ENCODE measurements at regions not wholly inside any gene's neighbourhood (a gene's known extent, or its start where the extent isn't known, plus 50 kb on each side); places are given as distances from the start of the nearest gene placed in this dataset.

DNA sequence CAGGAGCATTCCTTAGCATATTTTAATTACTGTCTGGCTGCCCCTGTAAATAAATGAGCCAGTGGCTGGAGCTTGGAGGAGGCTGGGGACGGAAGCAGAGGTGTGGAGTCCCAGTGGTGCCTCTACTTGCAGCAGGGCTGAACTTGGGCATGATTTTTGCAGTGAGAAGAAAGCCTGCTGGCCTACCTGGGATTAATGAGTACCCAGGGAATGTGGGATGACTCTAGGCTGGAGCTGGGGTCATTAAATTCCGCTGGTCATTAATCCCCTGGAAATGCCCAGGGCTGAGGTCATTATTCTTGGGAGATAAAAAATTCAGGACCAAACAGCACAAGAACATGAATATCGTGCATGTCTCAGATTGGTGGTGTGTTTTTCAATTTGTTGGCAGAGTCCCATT, 753.3 kb downstream of the VRK1 start:
- H3K4me2 ChIP-seq (ENCODE audit: low read depth, low read length), result no peak overlapping the region
- no peaks in the 10 kb centered on the region for H3K27me3 ChIP-seq (ENCODE audit: control insufficient read depth in 1 of 2, insufficient read depth in 2 of 2, low read length in 2 of 2)
- H3K9ac ChIP-seq (ENCODE audit: insufficient read depth, low read depth, low read length), result no peak overlapping the region
- FAIRE-seq (no peak), DNase-seq (ENCODE audit: low spot score) (no peak), ATAC-seq (no peak)
- no peaks in the 10 kb centered on the region for H3K79me2 ChIP-seq (ENCODE audit: insufficient read depth, low read length)
- no peaks in the 10 kb centered on the region for H3K4me1 ChIP-seq (ENCODE audit: insufficient read depth, low read length)
- no peak overlapping the region for H3K27ac ChIP-seq (ENCODE audit: extremely low read length, insufficient read depth, low read length)
- H4K20me1 ChIP-seq (ENCODE audit: insufficient read depth, low read length), result no peaks in the 10 kb centered on the region
- ChIA-PET CTCF (ENCODE audit: low intra/inter-chr PET ratio, low total read pairs) (no interaction called here), POLR2A (no interaction called here)
- in situ Hi-C loops (cut with HindIII; ENCODE audit: extremely low pct_ligation_motif_present, low pct_unique_long_range_greater_than_20kb) (no loop called here), intact Hi-C loops (cut with micrococcal nuclease; ENCODE audit: unreplicated experiment) (no loop called here)
- no peaks in the 10 kb centered on the region for H3K36me3 ChIP-seq (replicated peaks in 1 of 2; ENCODE audit: control insufficient read depth in 1 of 2, insufficient read depth in 2 of 2, low read length in 2 of 2)
- BruUV-seq (replicated peaks), result no TSS peak
- H3K4me3 ChIP-seq (replicated peaks in 1 of 3; ENCODE audit: insufficient read depth in 1 of 3, low read depth in 2 of 3, low read length in 3 of 3), result no peak overlapping the region
- peaks cover 52% of the 10 kb centered on the region for H3K9me3 ChIP-seq (ENCODE audit: low read length)
- no peak overlapping the region for H2AFZ ChIP-seq (ENCODE audit: low read length)
- 17% methylated on average over 2 of the region's 3 CpGs for WGBS (ENCODE audit: low lambda C conversion rate)
- TF ChIP-seq, protein P1, sequence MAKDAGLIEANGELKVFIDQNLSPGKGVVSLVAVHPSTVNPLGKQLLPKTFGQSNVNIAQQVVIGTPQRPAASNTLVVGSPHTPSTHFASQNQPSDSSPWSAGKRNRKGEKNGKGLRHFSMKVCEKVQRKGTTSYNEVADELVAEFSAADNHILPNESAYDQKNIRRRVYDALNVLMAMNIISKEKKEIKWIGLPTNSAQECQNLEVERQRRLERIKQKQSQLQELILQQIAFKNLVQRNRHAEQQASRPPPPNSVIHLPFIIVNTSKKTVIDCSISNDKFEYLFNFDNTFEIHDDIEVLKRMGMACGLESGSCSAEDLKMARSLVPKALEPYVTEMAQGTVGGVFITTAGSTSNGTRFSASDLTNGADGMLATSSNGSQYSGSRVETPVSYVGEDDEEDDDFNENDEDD (CRISPR knock-in tag; IDR thresholded peaks at IDR 0.05; ENCODE audit: borderline replicate concordance), result no peak
- TF ChIP-seq, protein P2, sequence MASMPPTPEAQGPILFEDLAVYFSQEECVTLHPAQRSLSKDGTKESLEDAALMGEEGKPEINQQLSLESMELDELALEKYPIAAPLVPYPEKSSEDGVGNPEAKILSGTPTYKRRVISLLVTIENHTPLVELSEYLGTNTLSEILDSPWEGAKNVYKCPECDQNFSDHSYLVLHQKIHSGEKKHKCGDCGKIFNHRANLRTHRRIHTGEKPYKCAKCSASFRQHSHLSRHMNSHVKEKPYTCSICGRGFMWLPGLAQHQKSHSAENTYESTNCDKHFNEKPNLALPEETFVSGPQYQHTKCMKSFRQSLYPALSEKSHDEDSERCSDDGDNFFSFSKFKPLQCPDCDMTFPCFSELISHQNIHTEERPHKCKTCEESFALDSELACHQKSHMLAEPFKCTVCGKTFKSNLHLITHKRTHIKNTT (CRISPR knock-in tag; IDR thresholded peaks at IDR 0.05), result no peak
- TF ChIP-seq, protein P3, sequence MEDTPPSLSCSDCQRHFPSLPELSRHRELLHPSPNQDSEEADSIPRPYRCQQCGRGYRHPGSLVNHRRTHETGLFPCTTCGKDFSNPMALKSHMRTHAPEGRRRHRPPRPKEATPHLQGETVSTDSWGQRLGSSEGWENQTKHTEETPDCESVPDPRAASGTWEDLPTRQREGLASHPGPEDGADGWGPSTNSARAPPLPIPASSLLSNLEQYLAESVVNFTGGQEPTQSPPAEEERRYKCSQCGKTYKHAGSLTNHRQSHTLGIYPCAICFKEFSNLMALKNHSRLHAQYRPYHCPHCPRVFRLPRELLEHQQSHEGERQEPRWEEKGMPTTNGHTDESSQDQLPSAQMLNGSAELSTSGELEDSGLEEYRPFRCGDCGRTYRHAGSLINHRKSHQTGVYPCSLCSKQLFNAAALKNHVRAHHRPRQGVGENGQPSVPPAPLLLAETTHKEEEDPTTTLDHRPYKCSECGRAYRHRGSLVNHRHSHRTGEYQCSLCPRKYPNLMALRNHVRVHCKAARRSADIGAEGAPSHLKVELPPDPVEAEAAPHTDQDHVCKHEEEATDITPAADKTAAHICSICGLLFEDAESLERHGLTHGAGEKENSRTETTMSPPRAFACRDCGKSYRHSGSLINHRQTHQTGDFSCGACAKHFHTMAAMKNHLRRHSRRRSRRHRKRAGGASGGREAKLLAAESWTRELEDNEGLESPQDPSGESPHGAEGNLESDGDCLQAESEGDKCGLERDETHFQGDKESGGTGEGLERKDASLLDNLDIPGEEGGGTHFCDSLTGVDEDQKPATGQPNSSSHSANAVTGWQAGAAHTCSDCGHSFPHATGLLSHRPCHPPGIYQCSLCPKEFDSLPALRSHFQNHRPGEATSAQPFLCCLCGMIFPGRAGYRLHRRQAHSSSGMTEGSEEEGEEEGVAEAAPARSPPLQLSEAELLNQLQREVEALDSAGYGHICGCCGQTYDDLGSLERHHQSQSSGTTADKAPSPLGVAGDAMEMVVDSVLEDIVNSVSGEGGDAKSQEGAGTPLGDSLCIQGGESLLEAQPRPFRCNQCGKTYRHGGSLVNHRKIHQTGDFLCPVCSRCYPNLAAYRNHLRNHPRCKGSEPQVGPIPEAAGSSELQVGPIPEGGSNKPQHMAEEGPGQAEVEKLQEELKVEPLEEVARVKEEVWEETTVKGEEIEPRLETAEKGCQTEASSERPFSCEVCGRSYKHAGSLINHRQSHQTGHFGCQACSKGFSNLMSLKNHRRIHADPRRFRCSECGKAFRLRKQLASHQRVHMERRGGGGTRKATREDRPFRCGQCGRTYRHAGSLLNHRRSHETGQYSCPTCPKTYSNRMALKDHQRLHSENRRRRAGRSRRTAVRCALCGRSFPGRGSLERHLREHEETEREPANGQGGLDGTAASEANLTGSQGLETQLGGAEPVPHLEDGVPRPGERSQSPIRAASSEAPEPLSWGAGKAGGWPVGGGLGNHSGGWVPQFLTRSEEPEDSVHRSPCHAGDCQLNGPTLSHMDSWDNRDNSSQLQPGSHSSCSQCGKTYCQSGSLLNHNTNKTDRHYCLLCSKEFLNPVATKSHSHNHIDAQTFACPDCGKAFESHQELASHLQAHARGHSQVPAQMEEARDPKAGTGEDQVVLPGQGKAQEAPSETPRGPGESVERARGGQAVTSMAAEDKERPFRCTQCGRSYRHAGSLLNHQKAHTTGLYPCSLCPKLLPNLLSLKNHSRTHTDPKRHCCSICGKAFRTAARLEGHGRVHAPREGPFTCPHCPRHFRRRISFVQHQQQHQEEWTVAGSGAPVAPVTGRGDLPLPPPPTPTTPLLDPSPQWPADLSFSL (CRISPR knock-in tag; IDR thresholded peaks at IDR 0.05), result no peak
- TF ChIP-seq TCF12 (IDR thresholded peaks at IDR 0.05), result no peak
- TF ChIP-seq TCF12 (CRISPR knock-in tag; IDR thresholded peaks at IDR 0.05), result no peak
- TF ChIP-seq ZHX2 (IDR thresholded peaks at IDR 0.05; ENCODE audit: low read depth), result no peak
- TF ChIP-seq ZHX2 (CRISPR knock-in tag; IDR thresholded peaks at IDR 0.05; ENCODE audit: borderline replicate concordance), result no peak
- no peak for TF ChIP-seq ZNF83 (CRISPR knock-in tag; IDR thresholded peaks at IDR 0.05; ENCODE audit: borderline replicate concordance)
- no peak for TF ChIP-seq YY1 (IDR thresholded peaks at IDR 0.05; ENCODE audit: insufficient read depth, insufficient replicate concordance, low read depth, low read length)
- TF ChIP-seq ETV5 (CRISPR knock-in tag; IDR thresholded peaks at IDR 0.05; ENCODE audit: borderline replicate concordance), result no peak
- TF ChIP-seq ZNF235 (CRISPR knock-in tag; IDR thresholded peaks at IDR 0.05; ENCODE audit: borderline replicate concordance), result no peak

Data from HepG2 (cell line).